IMR-90 (cell line): ENCODE measurements at regions not wholly inside any gene's neighbourhood (a gene's known extent, or its start where the extent isn't known, plus 50 kb on each side); places are given as distances from the start of the nearest gene placed in this dataset.

ENCODE experiments used
- ATAC-seq: fragments of 200-7000 bp; cut with Tn5 transposase; 2 replicates; pipeline ENCODE4 v1.9.1; 2020; ENCODE audit warnings: low read depth, mild to moderate bottlenecking, moderate library complexity
- BruUV-seq: library from RNA; stranded (reverse); fragments of 400-500 nt; replicated peaks from 2 replicates; lab custom pipeline; 2021; lab: Mats Ljungman, UMichigan
- CTCF ChIA-PET: fragments of 300-600 bp; formaldehyde crosslinking; extraction: SDS; loops from one replicate; lab custom pipeline; 2021; ENCODE audit warnings: antibody characterized with exemption; lab: Yijun Ruan, JAX
- POLR2A ChIA-PET: fragments of 300-600 bp; sonication (Branson Sonifier 250); formaldehyde crosslinking; loops from one replicate; lab custom pipeline; 2022; ENCODE audit warnings: antibody characterized with exemption; ENCODE audit not compliant: unreplicated experiment; lab: Charles Lee
- DNase-seq: peaks from one replicate; pipeline ENCODE4 v3.0.0; 2013
- H2AFZ ChIP-seq: replicated peaks from 2 replicates; pipeline ENCODE3; 2013; ENCODE audit warnings: low read length, mild to moderate bottlenecking; ENCODE audit not compliant: poor library complexity
- H2AK5ac ChIP-seq: 2 replicates; pipeline ENCODE4 v1.6.1; 2013; ENCODE audit warnings: low read depth, low read length, inconsistent platforms
- H2AK9ac ChIP-seq: replicated peaks from 2 replicates; pipeline ENCODE3; 2013; ENCODE audit warnings: mild to moderate bottlenecking, low read depth, low read length, moderate library complexity; ENCODE audit not compliant: poor library complexity
- H2BK120ac ChIP-seq: 2 replicates; pipeline ENCODE4 v1.6.1; 2013; ENCODE audit warnings: low read depth, low read length, inconsistent platforms
- H2BK15ac ChIP-seq: 3 replicates; pipeline ENCODE4 v1.6.1; 2013; ENCODE audit warnings: low read depth, low read length, inconsistent platforms
- H2BK20ac ChIP-seq: 2 replicates; pipeline ENCODE4 v1.6.1; 2013; ENCODE audit warnings: low read depth, mild to moderate bottlenecking, inconsistent platforms, low read length, moderate library complexity
- H2BK5ac ChIP-seq: 2 replicates; pipeline ENCODE4 v1.6.1; 2013; ENCODE audit warnings: mild to moderate bottlenecking, low read depth, low read length, inconsistent platforms; ENCODE audit not compliant: poor library complexity, severe bottlenecking
- H3K14ac ChIP-seq: replicated peaks from 2 replicates; pipeline ENCODE4 v1.6.1; 2013; ENCODE audit warnings: low read depth, low read length, inconsistent platforms
- H3K18ac ChIP-seq: 2 replicates; pipeline ENCODE4 v1.6.1; 2013; ENCODE audit warnings: low read depth, low read length, control low read depth
- H3K23ac ChIP-seq: 2 replicates; pipeline ENCODE4 v1.6.1; 2013; ENCODE audit warnings: low read depth, low read length, inconsistent platforms
- H3K27ac ChIP-seq: 2 replicates; pipeline ENCODE4 v1.5.1; 2013; ENCODE audit warnings: mild to moderate bottlenecking, control low read depth, low read length; ENCODE audit not compliant: insufficient read depth
- H3K27me3 ChIP-seq: 2 replicates; pipeline ENCODE4 v1.6.1; 2013; ENCODE audit warnings: low read length; ENCODE audit not compliant: control insufficient read depth, insufficient read depth
- H3K36me3 ChIP-seq: 2 replicates; pipeline ENCODE4 v1.6.1; 2013; ENCODE audit warnings: low read length, mixed read lengths; ENCODE audit not compliant: control insufficient read depth, insufficient read depth
- H3K4ac ChIP-seq: 2 replicates; pipeline ENCODE4 v1.6.1; 2013; ENCODE audit warnings: low read depth, low read length, inconsistent platforms
- H3K4me1 ChIP-seq: 2 replicates; pipeline ENCODE4 v1.6.1; 2013; ENCODE audit warnings: low read length, mixed read lengths; ENCODE audit not compliant: control insufficient read depth, insufficient read depth
- H3K4me2 ChIP-seq: 2 replicates; pipeline ENCODE4 v1.6.1; 2013; ENCODE audit warnings: low read depth, mild to moderate bottlenecking, control low read depth, low read length, moderate library complexity
- H3K4me3 ChIP-seq: 2 replicates; pipeline ENCODE4 v1.5.1; 2013; ENCODE audit warnings: low read depth, mild to moderate bottlenecking, control low read depth, low read length, moderate library complexity; ENCODE audit not compliant: insufficient read depth
- H3K56ac ChIP-seq: 2 replicates; pipeline ENCODE4 v1.6.1; 2013; ENCODE audit warnings: low read length, inconsistent platforms; ENCODE audit not compliant: insufficient read depth; ENCODE audit errors: extremely low read depth
- H3K79me1 ChIP-seq, 2 experiments: 2 replicates each; pipeline ENCODE4 v1.6.1; 2013; ENCODE audit warnings: low read length in 2 of 2, inconsistent platforms in 1 of 2, low read depth in 1 of 2
- H3K9ac ChIP-seq: 2 replicates; pipeline ENCODE4 v1.6.1; 2013; ENCODE audit warnings: low read depth, low read length, control low read depth
- H3K9me1 ChIP-seq: 2 replicates; pipeline ENCODE4 v1.6.1; 2013; ENCODE audit warnings: low read length, inconsistent platforms; ENCODE audit not compliant: insufficient read depth
- H3K9me3 ChIP-seq: 2 replicates; pipeline ENCODE4 v1.6.1; 2013; ENCODE audit warnings: low read length; ENCODE audit not compliant: control insufficient read depth, insufficient read depth
- H4K20me1 ChIP-seq: 2 replicates; pipeline ENCODE4 v1.6.1; 2013; ENCODE audit warnings: low read length, inconsistent platforms; ENCODE audit not compliant: insufficient read depth
- H4K5ac ChIP-seq: 2 replicates; pipeline ENCODE4 v1.6.1; 2013; ENCODE audit warnings: mild to moderate bottlenecking, low read depth, low read length, control low read depth
- H4K8ac ChIP-seq, 2 experiments: 2 replicates each; pipeline ENCODE4 v1.6.1; 2013; ENCODE audit warnings: low read depth in 2 of 2, low read length in 2 of 2, control low read depth in 1 of 2, inconsistent platforms in 1 of 2
- H4K91ac ChIP-seq: 2 replicates; pipeline ENCODE4 v1.6.1; 2013; ENCODE audit warnings: low read depth, low read length, inconsistent platforms; ENCODE audit not compliant: insufficient read depth
- BHLHE40 ChIP-seq: fragments of 150-350 bp; IDR thresholded peaks from 2 replicates; pipeline ENCODE4 v1.6.1; 2016; ENCODE audit warnings: mild to moderate bottlenecking, low read depth, low read length
- MAZ ChIP-seq: IDR thresholded peaks from 2 replicates; pipeline ENCODE4 v1.6.1; 2012; ENCODE audit warnings: low read depth, mild to moderate bottlenecking, low read length, improper control_type of control experiment, moderate library complexity, borderline replicate concordance
- WGBS, 2 experiments: methylation state at CpG; one replicate each; pipeline versions ENCODE4 v1.1.5 to v1.1.7; 2013; ENCODE audit warnings: missing lambda C conversion rate in 2 of 2; ENCODE audit not compliant: insufficient read length in 1 of 2; ENCODE audit errors: extremely low coverage in 2 of 2; 5-methylcytosine and 5-hydroxymethylcytosine counted together
- dilution Hi-C: fragments of 300-500 bp; cut with HindIII; formaldehyde crosslinking; loops from one replicate; pipeline ENCODE4 v1.14.3; 2018; ENCODE audit warnings: low sequenced_read_pairs; ENCODE audit not compliant: unreplicated experiment
- in situ Hi-C: fragments of 300-500 bp; cut with MboI; formaldehyde crosslinking; loops from 3 replicates; pipeline ENCODE4 v1.14.3; 2019; ENCODE audit warnings: low sequenced_read_pairs, inconsistent platforms, mixed read lengths
- intact Hi-C: fragments of 100-400 bp; cut with micrococcal nuclease; formaldehyde crosslinking; loops from 2 replicates; pipeline ENCODE4 v1.10.0; 2022

DNA sequence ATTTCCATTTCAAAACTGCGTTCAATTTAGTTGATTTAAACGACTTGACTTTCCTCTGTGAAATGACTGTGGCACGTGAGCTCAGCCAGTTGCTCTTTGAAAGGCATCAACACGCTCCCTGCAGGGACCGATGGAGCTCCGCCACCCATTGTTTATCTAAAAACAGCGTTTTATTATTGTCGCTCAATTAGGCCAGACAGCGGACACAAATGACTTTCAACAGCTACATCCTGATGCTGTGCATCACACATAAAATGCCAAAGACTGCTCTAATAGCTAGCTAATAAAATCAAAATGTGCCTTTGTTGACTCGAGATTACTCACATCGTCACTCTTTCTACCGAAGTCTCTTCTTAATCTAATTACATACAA lies 332.5 kb downstream of the CD83 start:
- 0 out of 2 replicates have a peak overlapping the region, but pooled peaks have one; percentile 16 for H2AK5ac ChIP-seq
- H4K5ac ChIP-seq, result no peak overlapping the region
- no peak overlapping the region for H3K27ac ChIP-seq
- no peak overlapping the region for H3K4ac ChIP-seq
- no peaks in the 10 kb centered on the region for H3K36me3 ChIP-seq
- TF ChIP-seq MAZ, result no peak
- TF ChIP-seq BHLHE40, result peak; percentile 43; the same call in 1 of the 2 replicates
- no TSS peak for BruUV-seq
- WGBS, 2 experiments, result 28% methylated on average over 3 of the region's 12 CpGs; no CpG with 5 or more reads in 1 of the 2 experiments
- H2BK120ac ChIP-seq, result no peak overlapping the region
- ChIA-PET CTCF (no interaction called here), POLR2A (no interaction called here)
- 0 out of 2 replicates have a peak overlapping the region, but pooled peaks have one; percentile 6 for H3K14ac ChIP-seq
- H3K18ac ChIP-seq, result peak overlapping the region; percentile 19; the same call in 1 of the 2 replicates
- H3K56ac ChIP-seq, result no peak overlapping the region
- H3K79me1 ChIP-seq, result no peaks in the 10 kb centered on the region
- H4K91ac ChIP-seq, result no peak overlapping the region
- H3K9me3 ChIP-seq, result peaks cover 5% of the 10 kb centered on the region; the same call in 1 of the 2 replicates
- no peak overlapping the region for H2BK5ac ChIP-seq
- dilution Hi-C loops (no loop called here), intact Hi-C loops (no loop called here), in situ Hi-C loops (no loop called here)
- no peak overlapping the region for H2AK9ac ChIP-seq
- peak overlapping the region; percentile 29; the same call in 1 of the 2 replicates for H2BK20ac ChIP-seq
- no peak overlapping the region for H4K8ac ChIP-seq
- peak overlapping the region; percentile 36 for H2AFZ ChIP-seq
- ATAC-seq, result peak; percentile 33
- H3K4me3 ChIP-seq, result no peak overlapping the region
- H3K4me2 ChIP-seq, result peak overlapping the region; percentile 53
- no peak overlapping the region for H3K23ac ChIP-seq
- no peak overlapping the region for H2BK15ac ChIP-seq
- DNase-seq, result no peak
- H3K27me3 ChIP-seq, result no peaks in the 10 kb centered on the region
- H3K4me1 ChIP-seq, result peaks cover 8% of the 10 kb centered on the region; the same call in 1 of the 2 replicates
- H4K20me1 ChIP-seq, result no peaks in the 10 kb centered on the region
- H3K9me1 ChIP-seq, result peaks cover 7% of the 10 kb centered on the region; the same call in 1 of the 2 replicates
- no peak overlapping the region for H3K9ac ChIP-seq
